Panc1 (cell line): ENCODE measurements at regions not wholly inside any gene's neighbourhood (a gene's known extent, or its start where the extent isn't known, plus 50 kb on each side); places are given as distances from the start of the nearest gene placed in this dataset.

ENCODE experiments used
- ATAC-seq: fragments of 200-7000 bp; cut with Tn5 transposase; 2 replicates; pipeline ENCODE4 v1.9.1; 2020; ENCODE audit warnings: mild to moderate bottlenecking, moderate library complexity
- BruUV-seq: library from RNA; stranded (reverse); fragments of 400-500 nt; replicated peaks from 2 replicates; lab custom pipeline; 2021; lab: Mats Ljungman, UMichigan
- CTCF ChIA-PET: fragments of 300-600 bp; sonication (Branson Sonifier 250); formaldehyde crosslinking; loops from one replicate; lab custom pipeline; 2022; ENCODE audit warnings: antibody characterized with exemption; lab: Charles Lee
- POLR2A ChIA-PET: fragments of 300-600 bp; sonication (Branson Sonifier 250); formaldehyde crosslinking; loops from one replicate; lab custom pipeline; 2022; ENCODE audit warnings: antibody characterized with exemption; lab: Charles Lee
- DNase-seq: peaks from one replicate; pipeline ENCODE4 v3.0.0-alpha.2; 2010; ENCODE audit warnings: low read depth, low spot score
- H3K27ac ChIP-seq: 2 replicates; pipeline ENCODE4 v1.5.1; 2011; ENCODE audit warnings: mild to moderate bottlenecking, low read length, inconsistent platforms
- H3K27me3 ChIP-seq: fragments of 200-500 bp; sonication (Bioruptor generic); 2 replicates; pipeline ENCODE4 v1.6.0; 2014; ENCODE audit warnings: low read length, inconsistent platforms; ENCODE audit not compliant: control insufficient read depth, insufficient read depth
- H3K36me3 ChIP-seq: fragments of 200-500 bp; sonication (Bioruptor generic); 2 replicates; pipeline ENCODE4 v1.5.1; 2014; ENCODE audit warnings: inconsistent platforms, mild to moderate bottlenecking, low read length, moderate library complexity; ENCODE audit not compliant: control insufficient read depth, insufficient read depth
- H3K4me1 ChIP-seq: 2 replicates; pipeline ENCODE4 v1.5.1; 2011; ENCODE audit warnings: inconsistent platforms, mild to moderate bottlenecking, low read length, moderate library complexity; ENCODE audit not compliant: control insufficient read depth, insufficient read depth
- H3K4me3 ChIP-seq, 2 experiments: 2 replicates each; pipeline ENCODE4 v1.5.1; 2011 to 2012; ENCODE audit warnings: low read depth in 2 of 2, low read length in 2 of 2, mild to moderate bottlenecking in 2 of 2, inconsistent platforms in 1 of 2, moderate library complexity in 1 of 2
- H3K9me3 ChIP-seq: fragments of 200-500 bp; sonication (Bioruptor generic); 2 replicates; pipeline ENCODE4 v1.5.1; 2014; ENCODE audit warnings: low read depth, mild to moderate bottlenecking, inconsistent platforms, low read length, moderate library complexity; ENCODE audit not compliant: control insufficient read depth, insufficient read depth
- POLR2AphosphoS5 ChIP-seq: IDR thresholded peaks from 2 replicates; pipeline ENCODE4 v1.6.1; 2012; ENCODE audit warnings: mild to moderate bottlenecking, low read depth, low read length, moderate library complexity
- REST ChIP-seq, 2 experiments: IDR thresholded peaks; 2 replicates each; pipeline ENCODE4 v1.6.1; 2011 to 2012; ENCODE audit warnings: low read depth in 2 of 2, control low read depth in 1 of 2, low read length in 1 of 2, mild to moderate bottlenecking in 1 of 2, moderate library complexity in 1 of 2; ENCODE audit not compliant: insufficient read depth in 1 of 2
- SIN3A ChIP-seq: IDR thresholded peaks from 2 replicates; pipeline ENCODE4 v1.6.1; 2012; ENCODE audit warnings: low read depth, mild to moderate bottlenecking, low read length, moderate library complexity, borderline replicate concordance; ENCODE audit not compliant: insufficient read depth
- TCF7L2 ChIP-seq: IDR thresholded peaks from 2 replicates; pipeline ENCODE4 v1.6.1; 2011; ENCODE audit warnings: mild to moderate bottlenecking, low read depth, low read length, inconsistent platforms
- in situ Hi-C: cut with HindIII; loops from 2 replicates; pipeline ENCODE4 v1.10.0; 2016; ENCODE audit warnings: low sequenced_read_pairs, low pct_unique_long_range_greater_than_20kb
- intact Hi-C: fragments of 100-400 bp; cut with micrococcal nuclease; formaldehyde crosslinking; loops from one replicate; pipeline ENCODE4 v1.10.0; 2022; ENCODE audit not compliant: unreplicated experiment
- TF ChIP-seq, protein P1 (sequence below): fragments of 450-650 bp; IDR thresholded peaks from 2 replicates; pipeline ENCODE4 v1.5.1; 2017; ENCODE audit warnings: mild to moderate bottlenecking

DNA sequence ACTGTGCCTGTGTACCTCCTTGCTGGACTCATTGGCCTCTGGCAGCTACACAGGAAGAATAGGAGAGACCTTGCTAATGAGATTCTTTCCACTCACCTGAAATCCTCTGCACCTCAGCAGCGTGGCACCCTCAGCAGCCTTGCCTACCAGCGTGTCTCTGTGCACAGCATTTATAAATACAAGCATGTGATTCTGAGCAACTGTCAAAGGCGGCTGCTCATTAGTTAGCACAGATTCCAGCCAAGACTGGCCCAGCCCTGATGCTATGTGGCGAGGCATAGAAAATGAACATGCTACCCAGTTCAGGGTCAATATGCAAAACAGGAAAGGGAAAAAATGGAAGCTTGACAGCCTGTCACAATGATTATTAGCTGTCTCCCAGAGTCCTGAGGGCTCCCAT, 298.0 kb downstream of the C4orf33 start:
- BruUV-seq: no TSS peak
- no peak for ATAC-seq
- intact Hi-C loops (no loop called here), in situ Hi-C loops (no loop called here)
- Histone ChIP-seq H3K27me3 (no peaks in the 10 kb centered on the region), H3K4me3 (no peak overlapping the region), H3K9me3 (no peaks in the 10 kb centered on the region), H3K4me1 (no peaks in the 10 kb centered on the region), H3K27ac (no peak overlapping the region), H3K36me3 (no peaks in the 10 kb centered on the region)
- no peak for DNase-seq
- TF ChIP-seq, protein P1, sequence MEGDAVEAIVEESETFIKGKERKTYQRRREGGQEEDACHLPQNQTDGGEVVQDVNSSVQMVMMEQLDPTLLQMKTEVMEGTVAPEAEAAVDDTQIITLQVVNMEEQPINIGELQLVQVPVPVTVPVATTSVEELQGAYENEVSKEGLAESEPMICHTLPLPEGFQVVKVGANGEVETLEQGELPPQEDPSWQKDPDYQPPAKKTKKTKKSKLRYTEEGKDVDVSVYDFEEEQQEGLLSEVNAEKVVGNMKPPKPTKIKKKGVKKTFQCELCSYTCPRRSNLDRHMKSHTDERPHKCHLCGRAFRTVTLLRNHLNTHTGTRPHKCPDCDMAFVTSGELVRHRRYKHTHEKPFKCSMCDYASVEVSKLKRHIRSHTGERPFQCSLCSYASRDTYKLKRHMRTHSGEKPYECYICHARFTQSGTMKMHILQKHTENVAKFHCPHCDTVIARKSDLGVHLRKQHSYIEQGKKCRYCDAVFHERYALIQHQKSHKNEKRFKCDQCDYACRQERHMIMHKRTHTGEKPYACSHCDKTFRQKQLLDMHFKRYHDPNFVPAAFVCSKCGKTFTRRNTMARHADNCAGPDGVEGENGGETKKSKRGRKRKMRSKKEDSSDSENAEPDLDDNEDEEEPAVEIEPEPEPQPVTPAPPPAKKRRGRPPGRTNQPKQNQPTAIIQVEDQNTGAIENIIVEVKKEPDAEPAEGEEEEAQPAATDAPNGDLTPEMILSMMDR: no peak
- TF ChIP-seq TCF7L2 (no peak), SIN3A (no peak), REST (IDR thresholded peaks at IDR 0.05; ENCODE audit: insufficient read depth in 1 of 2, low read depth in 2 of 2, low read length in 1 of 2) (no peak), POLR2AphosphoS5 (no peak)
- POLR2A ChIA-PET: no interaction called here
- CTCF ChIA-PET: no interaction called here

DNA sequence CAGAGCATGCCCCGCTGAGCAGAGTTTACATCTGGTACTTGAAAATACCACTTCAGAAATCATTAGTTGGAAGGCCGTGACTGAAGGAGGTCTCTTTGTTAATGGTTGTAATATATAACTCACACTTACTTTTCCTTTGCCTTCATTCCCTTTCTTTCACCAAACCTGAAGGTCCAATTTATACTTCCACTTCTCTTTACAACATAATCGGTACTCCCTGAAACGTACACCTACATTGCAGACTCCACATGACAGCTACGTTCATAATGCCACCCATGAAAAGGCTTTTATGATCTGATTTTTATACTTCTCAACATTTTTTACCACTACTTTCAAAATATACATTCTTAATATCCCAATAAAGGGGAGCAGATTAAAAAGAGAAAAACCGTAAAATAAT, 298.7 kb downstream of the C4orf33 start:
- Histone ChIP-seq H3K27ac (no peak overlapping the region), H3K27me3 (no peaks in the 10 kb centered on the region), H3K4me3 (no peak overlapping the region), H3K36me3 (no peaks in the 10 kb centered on the region), H3K4me1 (no peaks in the 10 kb centered on the region), H3K9me3 (no peaks in the 10 kb centered on the region)
- DNase-seq (no peak), ATAC-seq (no peak)
- CTCF ChIA-PET: no interaction called here
- POLR2A ChIA-PET: no interaction called here
- in situ Hi-C loops: no loop called here
- intact Hi-C loops: no loop called here
- BruUV-seq: no TSS peak
- TF ChIP-seq REST (IDR thresholded peaks at IDR 0.05; ENCODE audit: insufficient read depth in 1 of 2, low read depth in 2 of 2, low read length in 1 of 2) (no peak), SIN3A (no peak), POLR2AphosphoS5 (no peak), TCF7L2 (no peak)
- TF ChIP-seq, protein P1: no peak
